HG03280 (cell line): ENCODE measurements at regions not wholly inside any gene's neighbourhood (a gene's known extent, or its start where the extent isn't known, plus 50 kb on each side); places are given as distances from the start of the nearest gene placed in this dataset.

Experiments
- ATAC-seq: cut with Tn5 transposase; IDR thresholded peaks from one replicate; pipeline ENCODE4 v1.9.1; 2021; ENCODE audit warnings: mild to moderate bottlenecking, moderate library complexity; ENCODE audit not compliant: unreplicated experiment

DNA sequence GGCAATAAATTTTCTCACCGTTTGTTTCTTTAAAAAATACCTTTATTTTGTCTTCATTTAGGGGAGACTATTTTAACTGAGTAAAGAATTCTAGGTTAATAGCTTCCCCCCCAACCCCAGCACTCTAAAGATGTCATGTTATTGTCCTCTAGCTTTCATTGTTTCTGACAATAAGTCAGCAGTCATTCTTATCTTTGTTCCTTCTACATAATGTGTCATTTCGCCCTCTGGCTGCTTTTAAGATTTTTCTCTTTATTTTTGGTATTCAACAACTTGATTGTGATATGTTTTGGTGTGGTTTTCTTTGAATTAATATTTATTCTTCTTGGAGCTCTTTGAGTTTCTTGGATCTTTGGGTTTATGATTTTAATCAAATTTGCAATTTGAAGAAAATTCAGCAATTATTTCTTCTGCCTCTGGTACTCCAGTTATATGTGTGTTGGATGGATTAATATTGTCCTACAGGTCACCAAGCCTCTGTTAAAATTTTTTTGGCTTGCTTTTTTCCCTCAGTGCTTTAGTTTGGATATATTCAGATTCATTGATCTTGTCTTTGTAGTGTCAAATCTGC is 64.6 kb upstream of the ELN start:
- ATAC-seq = no peak

DNA sequence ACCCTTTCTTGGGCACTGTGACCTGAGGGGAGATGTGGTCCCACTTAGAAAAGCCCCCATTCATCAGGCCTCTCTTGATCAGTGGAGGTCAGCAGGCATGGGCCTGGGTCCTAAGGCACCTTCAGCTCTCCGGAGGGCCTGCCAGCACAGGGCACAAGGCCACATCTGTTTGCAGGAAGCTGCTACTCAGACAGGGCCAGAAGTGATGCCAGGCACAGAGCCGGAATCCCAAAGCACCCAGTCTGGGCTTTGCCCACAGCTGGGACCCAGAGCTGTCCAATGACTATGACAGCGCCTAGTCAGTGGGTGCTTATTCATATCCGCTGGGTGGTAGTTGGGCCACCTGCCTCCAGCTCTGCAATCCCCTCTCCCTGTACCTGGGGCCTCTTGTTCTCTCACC is 63.2 kb upstream of the ELN start:
- ATAC-seq = no peak

DNA sequence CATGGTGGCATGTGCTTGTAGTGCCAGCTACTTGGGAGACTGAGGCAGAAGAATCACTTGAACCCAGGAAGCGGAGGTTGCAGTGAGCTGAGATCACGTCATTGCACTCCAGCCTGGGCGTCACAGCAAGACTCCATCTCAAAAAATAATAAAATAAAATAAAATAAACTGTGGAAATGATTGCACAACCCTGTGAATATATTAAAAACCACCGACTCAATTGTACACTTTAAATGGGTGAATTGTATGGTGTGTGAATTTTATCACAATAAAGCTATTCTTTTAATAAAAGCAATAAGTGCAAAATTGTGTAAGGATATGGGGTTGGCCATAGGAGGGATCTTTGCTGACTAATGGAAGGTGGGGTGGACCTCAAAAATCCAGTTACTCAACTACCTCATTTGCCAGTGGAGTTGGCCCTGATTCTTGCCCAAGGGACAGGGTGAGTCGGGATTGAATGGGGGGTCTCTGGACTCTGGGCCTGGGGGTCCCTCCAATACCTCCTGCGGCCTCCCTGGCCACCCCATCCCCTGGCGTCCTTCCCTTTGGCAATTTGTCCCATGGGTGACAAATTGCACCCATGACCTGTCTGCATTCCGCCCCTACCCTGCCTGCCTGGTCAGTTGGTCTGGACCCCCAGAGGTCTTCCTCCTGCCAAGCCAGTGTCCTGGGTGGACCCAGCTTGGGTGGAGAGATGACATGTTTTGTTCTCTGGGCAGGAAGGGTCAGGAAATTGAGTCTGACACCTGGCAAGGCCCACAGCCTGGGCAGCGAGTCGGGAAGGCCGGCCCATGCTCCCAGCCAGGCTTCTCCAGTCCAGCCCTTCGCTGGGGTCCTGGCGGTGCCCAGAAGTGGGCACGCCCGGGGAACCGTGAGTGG is 61.7 kb upstream of the ELN start:
- no peak for ATAC-seq

DNA sequence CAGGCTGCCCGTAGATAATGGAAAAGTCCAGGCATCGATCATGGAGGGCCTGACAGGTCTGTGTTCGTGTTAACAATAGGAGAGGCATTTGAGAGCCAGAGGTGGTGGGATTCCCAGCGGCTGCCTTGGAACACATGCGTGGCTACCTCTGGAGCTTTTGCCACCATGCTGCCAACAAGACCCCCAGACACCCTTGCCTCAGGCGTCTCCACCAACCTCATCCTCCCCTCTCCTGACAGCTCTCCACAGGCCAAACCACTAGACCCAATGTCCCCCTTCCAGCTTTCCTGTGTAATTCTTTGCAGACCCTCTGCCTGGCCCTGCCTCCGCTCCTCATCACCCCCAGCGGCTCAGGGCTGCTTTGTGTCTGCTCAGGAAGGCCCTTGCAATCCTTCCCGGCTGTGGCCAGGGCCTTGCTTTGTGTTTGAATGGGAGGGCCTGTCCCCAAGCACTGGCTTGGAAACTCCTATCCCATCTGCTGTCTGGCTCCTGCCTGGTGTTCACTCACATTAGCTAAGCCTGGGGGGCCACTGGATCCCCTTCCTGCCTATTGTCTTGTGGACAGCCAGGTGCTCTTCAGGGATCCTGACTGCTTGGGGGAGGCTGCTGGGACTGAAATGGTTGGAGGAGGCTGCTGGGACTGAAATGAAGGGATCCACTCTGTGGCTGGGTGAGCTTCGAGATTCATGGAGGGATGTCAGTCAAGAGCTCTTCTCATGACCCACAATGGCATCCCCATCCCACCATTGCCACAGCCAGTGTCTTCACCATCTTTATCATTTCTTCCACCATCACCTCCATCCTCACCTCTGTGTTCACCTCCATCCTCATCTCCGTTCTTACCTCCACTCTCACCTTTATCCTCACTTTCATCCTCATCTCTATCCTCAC is 60.8 kb upstream of the ELN start:
- no peak for ATAC-seq

DNA sequence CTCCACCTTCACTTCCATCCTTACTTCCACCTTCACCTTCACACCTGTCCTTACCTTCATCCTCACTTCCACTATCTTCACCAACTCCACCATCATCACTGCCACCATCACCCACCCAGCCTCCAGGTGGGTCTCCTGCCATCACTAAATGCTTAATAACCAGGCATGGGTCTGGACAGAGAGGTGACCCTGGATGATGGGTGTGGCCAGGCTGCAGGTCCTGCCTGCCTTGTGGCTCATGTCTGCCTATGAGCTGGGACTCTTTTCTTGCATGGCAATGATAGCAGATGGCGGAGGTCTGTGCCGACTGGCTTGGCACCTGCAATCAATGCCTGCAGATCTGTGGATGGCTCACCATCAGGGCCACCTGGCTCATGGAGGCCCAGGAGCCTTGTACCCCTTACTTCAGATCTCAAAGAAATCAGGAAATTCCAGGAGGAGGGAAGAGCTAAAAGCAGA is 60.1 kb upstream of the ELN start:
- no peak for ATAC-seq

DNA sequence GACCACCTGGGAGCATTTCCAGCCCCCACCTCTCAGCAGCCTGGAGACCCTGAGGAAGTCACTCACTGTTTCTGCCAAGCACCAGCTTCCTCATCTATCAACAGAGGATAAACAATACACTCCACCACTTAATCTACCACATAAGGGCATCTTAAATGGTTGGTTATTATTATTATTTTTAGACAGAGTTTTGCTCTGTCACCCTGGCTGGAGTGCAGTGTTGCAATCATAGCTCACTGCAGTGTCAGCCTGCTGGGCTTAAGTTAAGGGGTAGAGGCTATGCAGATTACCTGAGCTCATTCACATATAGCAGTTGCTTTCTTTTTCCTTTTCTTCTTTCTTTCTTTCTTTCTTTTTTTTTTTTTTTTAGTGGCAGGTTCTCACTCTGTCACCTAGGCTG is 59.5 kb upstream of the ELN start:
- no peak for ATAC-seq

DNA sequence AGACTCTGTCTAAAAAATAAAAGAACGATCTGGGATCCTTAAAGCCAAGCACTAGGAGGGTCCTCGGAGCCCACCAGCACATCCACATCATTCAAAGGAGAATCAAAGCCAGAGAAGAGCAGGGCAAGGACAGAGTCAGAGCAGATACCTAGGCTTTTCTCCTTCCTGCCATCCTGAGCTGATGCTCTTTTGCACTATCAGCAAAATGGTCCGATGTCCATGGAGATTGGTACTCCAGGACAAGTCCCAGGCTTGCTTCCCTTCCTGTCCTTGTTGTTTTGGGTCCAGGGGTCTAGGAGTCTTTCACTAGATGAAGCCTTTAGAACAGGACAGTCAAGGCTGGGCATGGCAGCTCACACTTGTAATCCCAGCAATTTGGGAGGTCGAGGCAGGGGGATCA is 58.0 kb upstream of the ELN start:
- no peak for ATAC-seq

DNA sequence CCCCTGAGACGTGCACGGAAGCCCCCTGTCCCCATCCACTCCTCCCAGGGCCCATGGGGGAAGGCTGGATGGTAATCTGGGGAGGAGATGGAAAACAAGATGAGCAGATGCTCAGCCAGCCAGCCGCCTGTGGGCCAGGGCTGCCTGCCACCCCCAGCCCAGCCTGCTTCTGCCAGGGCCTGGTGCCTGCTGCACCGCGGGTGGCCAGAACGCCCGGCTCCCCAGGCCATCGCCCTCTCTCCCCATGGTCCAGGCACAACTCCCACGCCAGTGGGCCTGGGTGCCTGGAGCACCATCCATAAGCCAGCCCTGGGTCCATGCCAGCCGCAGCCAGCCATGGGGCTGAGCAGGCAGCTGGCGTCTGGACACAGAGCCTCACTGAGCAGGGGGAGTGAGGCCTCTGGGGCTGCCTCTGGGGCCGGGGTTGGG is 57.2 kb upstream of the ELN start:
- ATAC-seq = no peak

DNA sequence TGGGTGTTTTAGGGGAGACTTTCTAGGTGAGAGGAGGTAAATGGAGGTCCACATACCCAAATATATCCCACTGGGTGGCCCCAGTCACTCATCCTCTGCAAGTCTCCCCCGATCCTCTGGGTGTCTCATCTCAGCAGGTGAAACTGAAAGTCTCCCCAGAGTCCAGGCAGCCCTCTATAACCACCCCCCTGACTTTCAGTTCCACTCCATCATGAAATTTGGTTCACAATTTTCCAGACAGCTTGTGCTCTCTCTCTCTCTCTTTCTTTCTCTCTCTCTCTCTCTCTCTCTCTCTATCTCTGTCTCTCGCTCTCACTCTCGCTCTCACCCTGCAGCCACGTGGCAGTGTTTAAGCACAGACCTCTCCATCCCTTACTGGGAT is 56.7 kb upstream of the ELN start:
- ATAC-seq = peak; percentile 60

DNA sequence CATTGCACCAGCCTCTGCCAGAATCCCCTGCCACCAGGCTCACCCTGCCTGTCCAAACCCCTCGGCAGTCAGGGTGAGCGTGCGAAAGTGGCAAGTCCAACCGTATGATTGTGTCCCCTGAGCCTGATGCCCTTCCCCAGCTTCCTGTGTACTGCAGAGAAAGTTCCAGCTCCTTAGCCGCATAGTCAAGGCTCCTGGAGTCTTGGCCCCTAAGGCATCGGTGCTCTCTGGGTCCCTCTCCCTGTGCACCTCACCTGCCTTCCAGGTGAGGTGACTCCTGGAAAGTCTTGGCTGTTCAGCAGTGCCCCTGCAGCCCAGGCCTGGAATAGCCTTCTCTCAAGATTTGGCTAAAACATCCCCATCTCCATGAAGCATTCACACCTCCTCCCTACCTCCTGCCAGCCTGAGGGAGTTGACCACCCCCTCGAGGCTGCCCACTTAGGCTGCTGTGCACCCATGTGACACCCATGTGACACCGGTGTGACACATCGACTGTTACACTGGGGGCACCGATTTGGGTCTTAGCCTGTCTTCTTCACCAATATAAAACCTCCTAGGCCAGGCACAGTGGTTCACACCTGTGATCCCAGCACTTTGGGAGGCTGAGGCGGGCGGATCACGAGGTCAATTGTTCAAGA is 56.1 kb upstream of the ELN start:
- ATAC-seq = no peak

DNA sequence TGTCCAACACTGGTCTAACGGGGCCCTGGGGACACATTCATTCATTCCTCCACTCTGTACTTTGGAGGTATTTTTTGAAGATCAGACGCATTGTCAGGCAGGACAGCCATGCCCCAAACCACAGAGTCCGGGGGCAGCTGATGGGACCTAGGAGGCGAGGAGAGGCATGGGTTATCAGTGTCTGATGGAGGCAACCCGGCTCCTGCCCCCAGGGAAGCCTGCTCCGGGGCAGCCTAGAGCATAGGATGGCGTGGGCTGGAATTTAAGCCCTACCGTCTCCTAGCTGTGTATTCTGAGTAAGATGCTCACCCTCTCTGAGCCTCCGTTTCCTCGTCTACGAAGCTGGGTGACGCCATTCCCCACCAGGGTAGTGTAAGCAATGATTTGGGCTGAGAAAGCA is 55.4 kb upstream of the ELN start:
- ATAC-seq = no peak

DNA sequence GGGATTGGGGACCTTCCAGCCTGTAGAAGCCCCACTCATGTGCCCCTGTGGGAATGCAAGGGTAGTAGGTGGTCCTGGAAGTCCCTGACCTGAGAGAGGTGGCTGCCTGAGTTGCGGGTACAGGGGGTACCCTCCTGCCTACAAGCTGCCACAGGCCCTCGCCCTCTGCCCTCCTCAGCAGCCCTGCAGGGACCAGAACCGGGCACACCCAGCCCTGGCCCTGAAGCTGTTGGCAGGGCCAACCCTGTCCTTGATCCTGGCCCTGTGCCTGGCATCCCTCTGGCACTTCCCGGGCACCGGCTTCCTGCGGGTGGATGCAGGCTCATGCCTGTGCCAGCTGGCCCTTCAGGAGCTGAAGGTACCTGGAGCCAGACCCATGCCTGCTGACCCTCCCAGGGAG is 54.9 kb upstream of the ELN start:
- no peak for ATAC-seq

DNA sequence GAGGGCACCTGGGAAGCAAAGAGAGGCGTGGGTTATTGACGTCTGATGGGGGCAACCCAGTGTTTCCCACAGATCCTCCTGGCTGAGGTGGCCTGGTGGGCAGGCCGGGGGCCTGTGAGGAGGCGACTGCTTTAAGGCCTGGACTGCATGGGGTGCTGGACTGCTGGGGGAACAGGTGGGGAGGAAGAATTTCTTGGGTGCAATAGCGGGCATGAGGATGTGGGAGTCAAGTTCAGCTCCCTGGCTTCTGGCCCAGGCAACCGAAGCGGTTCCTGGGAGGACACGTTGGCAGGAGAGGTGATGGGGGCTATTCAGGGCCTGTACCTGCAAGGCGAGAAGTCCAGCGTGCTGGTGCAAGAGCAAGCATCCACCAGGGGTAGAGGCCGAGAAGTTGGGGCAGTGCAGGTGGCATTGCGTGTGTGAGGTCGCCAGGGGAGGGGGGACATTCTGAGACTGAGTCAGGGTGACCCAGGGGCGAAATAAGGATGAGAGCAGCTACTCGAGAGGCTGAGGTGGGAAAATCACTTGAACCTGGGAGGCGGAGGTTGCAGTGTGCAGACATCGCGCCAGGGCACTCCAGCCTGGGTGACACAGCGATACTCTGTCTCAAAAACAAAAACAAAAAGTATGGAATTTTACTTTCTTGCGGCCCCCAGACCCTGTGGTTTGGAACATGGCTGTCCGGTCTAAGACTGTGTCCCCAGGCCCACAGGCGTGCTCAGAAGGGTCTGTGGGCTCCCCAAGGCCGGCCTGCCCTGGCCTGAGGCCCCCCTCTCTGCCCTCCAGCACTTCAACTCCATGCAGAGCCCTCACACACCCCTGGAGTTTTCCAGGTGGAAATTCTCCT is 53.6 kb upstream of the ELN start:
- no peak for ATAC-seq

DNA sequence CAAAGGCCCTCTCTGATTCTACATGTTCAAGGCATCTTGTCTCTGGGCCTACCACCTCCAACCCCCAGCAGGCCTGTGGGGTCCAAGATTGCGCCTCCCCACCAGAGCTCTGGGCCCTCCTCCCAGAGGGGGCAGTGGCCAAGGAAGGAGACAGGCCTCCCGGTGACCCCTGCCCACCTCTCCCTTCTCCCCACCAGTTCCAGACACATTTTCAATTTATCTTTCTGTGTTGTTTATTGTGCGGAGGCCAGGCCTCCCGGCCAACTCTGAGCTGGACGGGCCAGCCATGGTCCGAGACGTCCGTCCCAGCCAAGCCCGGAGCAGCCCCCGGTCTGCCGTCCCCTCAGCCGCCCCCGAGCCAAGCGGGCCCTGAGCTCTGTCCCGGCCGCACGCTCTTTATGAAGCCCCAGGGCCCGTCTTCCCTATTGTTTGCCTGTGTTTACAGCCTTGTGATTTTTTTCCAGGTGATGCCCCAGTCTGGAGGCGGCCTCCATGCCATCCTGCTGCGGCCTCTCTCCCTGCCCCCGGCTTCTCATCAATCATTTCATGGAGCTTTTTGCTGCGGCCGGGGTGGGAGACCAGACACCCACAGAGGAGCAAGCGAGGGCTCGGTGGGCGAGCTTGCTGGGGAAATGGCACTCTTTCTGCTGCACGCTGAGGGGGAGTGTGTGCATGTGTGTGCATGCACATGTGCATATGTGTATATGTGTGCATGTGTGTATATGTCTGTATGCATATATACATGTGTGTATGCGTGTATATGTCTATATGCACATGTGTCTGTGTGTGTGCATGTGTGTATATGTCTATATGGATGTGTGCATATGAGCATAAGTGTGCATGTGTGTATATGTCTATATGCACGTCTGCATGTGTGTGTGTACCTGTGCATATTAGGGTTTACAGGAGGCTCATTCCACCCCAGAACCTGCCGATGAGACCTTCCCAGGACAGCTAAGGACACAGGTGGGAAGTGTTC is 52.7 kb upstream of the ELN start:
- ATAC-seq = no peak

DNA sequence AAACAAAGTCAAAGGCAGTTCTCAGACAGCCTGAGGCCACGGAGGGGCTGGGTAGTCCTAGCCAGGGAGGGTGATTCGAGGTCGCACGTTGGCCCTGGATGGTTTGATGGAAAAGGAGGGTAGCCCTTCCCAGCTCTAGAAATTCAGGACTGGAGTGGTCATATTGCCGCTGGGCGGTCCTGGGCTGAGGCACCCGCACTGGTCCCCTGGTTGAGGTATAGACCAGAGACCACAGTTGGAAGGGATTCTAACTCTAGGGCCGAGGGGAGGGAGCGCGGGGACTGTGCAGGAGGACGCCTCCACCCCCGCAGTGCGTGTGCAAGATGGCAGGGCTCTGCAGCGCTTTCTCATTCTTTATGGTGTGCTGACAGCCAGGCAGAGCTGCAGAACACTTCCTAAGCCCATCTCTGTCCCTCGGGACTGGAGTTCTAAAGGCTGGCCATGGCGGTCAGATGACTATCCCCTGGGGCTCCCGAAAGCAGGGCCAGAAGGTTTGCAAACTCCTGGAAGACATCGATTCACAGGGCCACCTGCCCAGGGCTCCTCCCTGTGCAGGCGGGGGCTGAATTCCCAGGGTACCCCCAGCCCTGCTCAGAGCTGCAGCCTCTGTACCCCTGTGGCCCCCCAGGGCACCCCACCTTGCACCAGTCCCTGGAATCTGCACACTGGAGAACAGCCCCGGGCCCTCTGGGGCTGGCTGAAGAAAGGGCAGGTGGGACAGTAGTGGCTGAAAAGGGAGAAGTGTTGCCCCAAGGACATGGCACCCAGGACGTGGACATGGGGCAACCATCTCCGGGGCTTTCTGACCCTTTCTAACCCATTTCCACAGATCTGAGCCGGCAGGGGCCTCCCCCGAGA is 51.0 kb upstream of the ELN start:
- ATAC-seq = no peak

DNA sequence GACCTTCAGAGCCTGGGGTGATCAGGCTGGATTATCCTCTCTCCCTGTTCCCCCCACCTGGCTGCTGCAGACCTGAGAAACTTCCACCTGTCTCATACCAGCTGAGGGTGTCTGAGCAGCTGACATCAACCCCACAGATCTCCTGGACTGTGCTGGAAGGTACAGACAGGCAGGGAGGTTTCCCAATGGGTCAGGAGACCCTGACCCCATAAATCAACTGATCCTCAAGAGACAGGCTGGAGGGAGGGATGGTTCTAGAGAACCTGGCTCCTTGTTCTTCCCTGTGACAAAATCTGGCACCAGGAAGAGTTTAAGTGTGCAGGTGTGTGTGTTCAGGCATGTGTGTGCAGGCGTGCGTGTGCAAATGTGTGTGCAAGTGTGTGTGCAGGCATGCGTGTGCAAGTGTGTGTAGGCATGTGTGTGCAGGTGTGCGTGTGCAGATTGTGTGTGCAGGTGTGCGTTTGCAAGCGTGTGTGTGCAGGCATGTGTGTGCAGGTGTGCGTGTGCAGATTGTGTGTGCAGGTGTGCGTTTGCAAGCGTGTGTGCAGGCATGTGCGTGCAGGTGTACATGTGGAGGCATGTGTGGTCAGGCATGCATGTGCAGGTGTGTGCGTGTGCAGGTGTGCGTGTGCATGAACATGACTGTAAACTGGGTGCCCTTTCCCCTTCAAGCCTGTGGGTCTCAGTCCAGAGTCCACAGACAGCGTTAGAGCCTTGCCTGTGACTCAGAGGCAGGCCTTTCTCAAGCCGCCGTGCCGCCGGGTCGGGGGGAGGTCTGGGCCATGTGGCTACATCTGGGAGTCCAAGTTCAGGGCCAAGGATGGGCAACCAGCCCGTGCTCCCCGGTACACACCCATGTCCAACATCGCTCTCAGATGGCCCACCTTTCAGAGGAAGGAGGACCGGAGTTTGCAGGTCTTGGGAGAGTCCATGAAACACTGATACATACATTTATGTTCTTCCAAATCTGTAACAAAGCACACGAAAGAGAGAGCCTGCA is 50.1 kb upstream of the ELN start:
- no peak for ATAC-seq
